ENCODE measurements at regions not wholly inside any gene's neighbourhood (a gene's known extent, or its start where the extent isn't known, plus 50 kb on each side); places are given as distances from the start of the nearest gene placed in this dataset.

DNA sequence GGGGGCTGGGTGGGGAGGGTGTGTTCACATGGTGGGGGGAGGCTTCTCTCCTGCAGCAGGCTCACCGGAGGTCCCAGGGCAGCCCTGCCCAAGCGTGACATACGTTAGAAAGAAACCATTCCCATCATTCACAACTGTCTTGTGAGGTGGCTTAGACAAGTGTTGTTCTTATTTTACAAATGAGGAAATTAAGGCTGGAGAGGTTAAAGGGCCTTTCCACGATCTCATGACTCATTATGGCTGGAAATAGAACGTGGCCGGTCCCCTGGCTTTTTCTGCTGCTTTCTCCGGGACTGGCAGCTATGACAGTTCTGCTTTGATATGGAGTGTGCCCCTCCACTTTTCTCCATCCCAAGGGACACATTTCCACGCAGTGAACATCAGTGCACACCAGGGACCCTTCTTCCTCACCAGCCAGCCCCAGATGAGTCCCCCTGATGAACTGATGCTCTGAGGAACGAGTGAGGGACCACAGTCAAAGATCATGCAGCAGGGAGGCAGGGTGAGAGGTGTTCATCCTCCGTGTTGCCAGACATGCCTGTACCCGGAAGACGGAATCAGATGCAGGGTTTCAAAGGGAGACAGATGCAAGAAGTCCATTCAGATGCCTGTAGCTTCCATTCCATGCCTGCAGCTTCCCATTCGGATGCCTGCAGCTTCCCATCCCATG, 64.0 kb upstream of the ACSL1 start:
- DNase-seq (ENCODE audit: low spot score): no peak
- Histone ChIP-seq H3K9me3 (ENCODE audit: low read depth) (no peaks in the 10 kb centered on the region), H3K27ac (no peak overlapping the region), H3K4me1 (ENCODE audit: insufficient read depth) (peaks cover 7% of the 10 kb centered on the region), H3K4me3 (no peak overlapping the region), H3K27me3 (no peaks in the 10 kb centered on the region), H3K9me2 (replicated peaks; ENCODE audit: insufficient read depth) (no peaks in the 10 kb centered on the region), H3K36me3 (replicated peaks; ENCODE audit: insufficient read depth, low read depth) (no peaks in the 10 kb centered on the region), H3K4me2 (no peak overlapping the region), H4K20me1 (ENCODE audit: insufficient read depth, poor library complexity, severe bottlenecking) (no peaks in the 10 kb centered on the region), H3K79me2 (no peaks in the 10 kb centered on the region), H2AFZ (no peak overlapping the region)
- WGBS (ENCODE audit: low lambda C conversion rate, missing lambda C conversion rate): 86% methylated on average over 13 of the region's 13 CpGs
- TF ChIP-seq, protein P1, sequence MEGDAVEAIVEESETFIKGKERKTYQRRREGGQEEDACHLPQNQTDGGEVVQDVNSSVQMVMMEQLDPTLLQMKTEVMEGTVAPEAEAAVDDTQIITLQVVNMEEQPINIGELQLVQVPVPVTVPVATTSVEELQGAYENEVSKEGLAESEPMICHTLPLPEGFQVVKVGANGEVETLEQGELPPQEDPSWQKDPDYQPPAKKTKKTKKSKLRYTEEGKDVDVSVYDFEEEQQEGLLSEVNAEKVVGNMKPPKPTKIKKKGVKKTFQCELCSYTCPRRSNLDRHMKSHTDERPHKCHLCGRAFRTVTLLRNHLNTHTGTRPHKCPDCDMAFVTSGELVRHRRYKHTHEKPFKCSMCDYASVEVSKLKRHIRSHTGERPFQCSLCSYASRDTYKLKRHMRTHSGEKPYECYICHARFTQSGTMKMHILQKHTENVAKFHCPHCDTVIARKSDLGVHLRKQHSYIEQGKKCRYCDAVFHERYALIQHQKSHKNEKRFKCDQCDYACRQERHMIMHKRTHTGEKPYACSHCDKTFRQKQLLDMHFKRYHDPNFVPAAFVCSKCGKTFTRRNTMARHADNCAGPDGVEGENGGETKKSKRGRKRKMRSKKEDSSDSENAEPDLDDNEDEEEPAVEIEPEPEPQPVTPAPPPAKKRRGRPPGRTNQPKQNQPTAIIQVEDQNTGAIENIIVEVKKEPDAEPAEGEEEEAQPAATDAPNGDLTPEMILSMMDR (IDR thresholded peaks at IDR 0.05; ENCODE audit: poor library complexity): no peak
- TF ChIP-seq EZH2phosphoT487 (IDR thresholded peaks at IDR 0.05; ENCODE audit: low read depth, severe bottlenecking, unreplicated experiment) (no peak), EZH2 (IDR thresholded peaks at IDR 0.05; ENCODE audit: borderline replicate concordance) (no peak)

GRCh38 chr4:184890499-184890898, 64.7 kb upstream of the ACSL1 start:
- Histone ChIP-seq H3K27me3 (no peaks in the 10 kb centered on the region), H3K79me2 (no peaks in the 10 kb centered on the region), H3K4me3 (no peak overlapping the region), H3K4me1 (ENCODE audit: insufficient read depth) (peaks cover under 1% of the 10 kb centered on the region), H3K9me3 (ENCODE audit: low read depth) (no peaks in the 10 kb centered on the region), H3K36me3 (replicated peaks; ENCODE audit: insufficient read depth, low read depth) (no peaks in the 10 kb centered on the region), H2AFZ (no peak overlapping the region), H3K4me2 (no peak overlapping the region), H4K20me1 (ENCODE audit: insufficient read depth, poor library complexity, severe bottlenecking) (no peaks in the 10 kb centered on the region), H3K9me2 (replicated peaks; ENCODE audit: insufficient read depth) (no peaks in the 10 kb centered on the region), H3K27ac (no peak overlapping the region)
- no peak for DNase-seq (ENCODE audit: low spot score)
- WGBS (ENCODE audit: low lambda C conversion rate, missing lambda C conversion rate): 87% methylated on average over 5 of the region's 5 CpGs
- TF ChIP-seq, protein P1 (IDR thresholded peaks at IDR 0.05; ENCODE audit: poor library complexity): no peak
- no peak for TF ChIP-seq EZH2phosphoT487 (IDR thresholded peaks at IDR 0.05; ENCODE audit: low read depth, severe bottlenecking, unreplicated experiment)
- no peak for TF ChIP-seq EZH2 (IDR thresholded peaks at IDR 0.05; ENCODE audit: borderline replicate concordance)

GRCh38 chr4:184891816-184892397, 66.1 kb upstream of the ACSL1 start:
- no peaks in the 10 kb centered on the region for H3K4me1 ChIP-seq (ENCODE audit: insufficient read depth)
- H3K79me2 ChIP-seq: no peaks in the 10 kb centered on the region
- no peak overlapping the region for H3K4me3 ChIP-seq
- 94% methylated on average over 2 of the region's 2 CpGs for WGBS (ENCODE audit: low lambda C conversion rate, missing lambda C conversion rate)
- no peak for TF ChIP-seq EZH2phosphoT487 (IDR thresholded peaks at IDR 0.05; ENCODE audit: low read depth, severe bottlenecking, unreplicated experiment)
- TF ChIP-seq, protein P1 (IDR thresholded peaks at IDR 0.05; ENCODE audit: poor library complexity): no peak
- TF ChIP-seq EZH2 (IDR thresholded peaks at IDR 0.05; ENCODE audit: borderline replicate concordance): no peak
- no peaks in the 10 kb centered on the region for H3K9me2 ChIP-seq (replicated peaks; ENCODE audit: insufficient read depth)
- DNase-seq (ENCODE audit: low spot score): no peak
- H3K36me3 ChIP-seq (replicated peaks; ENCODE audit: insufficient read depth, low read depth): no peaks in the 10 kb centered on the region
- H3K9me3 ChIP-seq (ENCODE audit: low read depth): no peaks in the 10 kb centered on the region
- H3K4me2 ChIP-seq: no peak overlapping the region
- no peak overlapping the region for H2AFZ ChIP-seq
- H3K27me3 ChIP-seq: no peaks in the 10 kb centered on the region
- no peak overlapping the region for H3K27ac ChIP-seq
- no peaks in the 10 kb centered on the region for H4K20me1 ChIP-seq (ENCODE audit: insufficient read depth, poor library complexity, severe bottlenecking)
